Neural progenitor cell (in vitro differentiated cells): ENCODE measurements at regions not wholly inside any gene's neighbourhood (a gene's known extent, or its start where the extent isn't known, plus 50 kb on each side); places are given as distances from the start of the nearest gene placed in this dataset.
"Not testable (repeated sequence)": the region's sequence is repeated elsewhere in the genome, so short reads cannot be mapped to it uniquely, and the experiment has no call there.

ENCODE experiments used
- DNase-seq: peaks from one replicate; pipeline ENCODE4 v3.0.0-alpha.2; 2016; ENCODE audit warnings: low spot score
- H2AFZ ChIP-seq: fragments of 200-600 bp; sonication (generic); replicated peaks from 2 replicates; pipeline ENCODE4 v1.6.1; 2016; ENCODE audit warnings: antibody characterized with exemption
- H3F3A ChIP-seq: fragments of 200-600 bp; sonication (generic); 2 replicates; pipeline ENCODE4 v1.6.1; 2016; ENCODE audit warnings: antibody characterized with exemption, low read depth
- H3K27ac ChIP-seq: fragments of 200-600 bp; sonication (generic); 2 replicates; pipeline ENCODE4 v1.5.1; 2016; ENCODE audit warnings: mild to moderate bottlenecking
- H3K27me3 ChIP-seq: fragments of 200-600 bp; sonication (generic); 2 replicates; pipeline ENCODE4 v1.6.1; 2016; ENCODE audit warnings: mild to moderate bottlenecking, moderate library complexity
- H3K36me3 ChIP-seq: fragments of 200-600 bp; sonication (generic); 2 replicates; pipeline ENCODE4 v1.5.1; 2016
- H3K4me1 ChIP-seq: fragments of 200-600 bp; sonication (generic); 2 replicates; pipeline ENCODE4 v1.6.1; 2016; ENCODE audit warnings: mixed run types
- H3K4me2 ChIP-seq: fragments of 200-600 bp; sonication (generic); 2 replicates; pipeline ENCODE4 v1.6.1; 2016
- H3K4me3 ChIP-seq: fragments of 200-600 bp; sonication (generic); 2 replicates; pipeline ENCODE4 v1.5.1; 2016
- H3K79me2 ChIP-seq: fragments of 200-600 bp; sonication (generic); 2 replicates; pipeline ENCODE4 v1.6.1; 2016; ENCODE audit warnings: low read depth
- H3K9ac ChIP-seq: fragments of 200-600 bp; sonication (generic); 2 replicates; pipeline ENCODE4 v1.6.1; 2016
- H3K9me3 ChIP-seq: fragments of 200-600 bp; sonication (generic); 2 replicates; pipeline ENCODE4 v1.5.1; 2016; ENCODE audit warnings: low read depth
- H4K20me1 ChIP-seq: fragments of 200-600 bp; sonication (generic); 2 replicates; pipeline ENCODE4 v1.6.1; 2016; ENCODE audit warnings: low read depth
- H3K27ac Mint-ChIP-seq: 3 replicates; pipeline ENCODE4 v1.8.0; 2021; ENCODE audit warnings: mixed read lengths
- H3K27me3 Mint-ChIP-seq: 2 replicates; pipeline ENCODE4 v1.8.0; 2022; ENCODE audit warnings: low read depth, mild to moderate bottlenecking, inconsistent platforms, moderate library complexity, mixed read lengths; ENCODE audit not compliant: insufficient read depth
- H3K36me3 Mint-ChIP-seq: 3 replicates; pipeline ENCODE4 v1.8.0; 2021; ENCODE audit warnings: mixed read lengths
- H3K4me1 Mint-ChIP-seq: 3 replicates; pipeline ENCODE4 v1.8.0; 2021; ENCODE audit warnings: mixed read lengths
- H3K4me3 Mint-ChIP-seq: 3 replicates; pipeline ENCODE4 v1.8.0; 2021; ENCODE audit warnings: mild to moderate bottlenecking, moderate library complexity, mixed read lengths
- H3K9me3 Mint-ChIP-seq: 3 replicates; pipeline ENCODE4 v1.8.0; 2020; ENCODE audit warnings: mixed read lengths
- EZH2 ChIP-seq: fragments of 200-600 bp; sonication (generic); IDR thresholded peaks from 2 replicates; pipeline ENCODE4 v1.6.1; 2017; ENCODE audit warnings: antibody characterized with exemption, mild to moderate bottlenecking, moderate library complexity
- EZH2phosphoT487 ChIP-seq: fragments of 200-600 bp; sonication (generic); IDR thresholded peaks from 2 replicates; pipeline ENCODE4 v1.6.1; 2017; ENCODE audit warnings: antibody characterized with exemption
- TF ChIP-seq, protein P1 (sequence below): fragments of 200-600 bp; sonication (generic); IDR thresholded peaks from 2 replicates; pipeline ENCODE4 v1.5.1; 2017; ENCODE audit warnings: antibody characterized with exemption, mild to moderate bottlenecking

DNA sequence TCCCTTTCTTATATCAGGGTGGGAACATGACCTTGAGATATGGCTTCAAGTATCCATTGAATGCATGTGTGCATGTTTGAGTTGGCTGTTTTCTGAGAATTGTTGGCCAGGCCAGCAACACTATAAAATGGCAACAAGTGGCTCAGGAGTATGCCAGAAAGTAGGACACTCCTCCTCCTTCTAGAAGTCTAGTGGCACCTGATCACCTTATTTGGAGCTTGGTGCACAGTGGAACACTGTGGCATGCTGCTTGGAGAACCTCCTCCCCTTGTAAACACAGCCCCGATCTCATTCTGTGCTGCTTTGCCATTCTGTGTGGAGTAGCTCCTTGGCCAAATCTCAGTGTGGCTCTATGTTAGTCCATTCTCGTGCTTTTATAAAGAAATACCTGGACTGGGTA lies 114.8 kb upstream of the NDN start:
- H3K27me3 Mint-ChIP-seq, result peaks cover 6% of the 10 kb centered on the region
- Histone ChIP-seq H3K79me2 (no peaks in the 10 kb centered on the region), H3K4me1 (no peaks in the 10 kb centered on the region), H3K9ac (no peak overlapping the region), H3K36me3 (no peaks in the 10 kb centered on the region), H4K20me1 (no peaks in the 10 kb centered on the region), H3K4me2 (no peak overlapping the region), H3K9me3 (no peaks in the 10 kb centered on the region), H2AFZ (no peak overlapping the region), H3K27me3 (no peaks in the 10 kb centered on the region), H3K27ac (no peak overlapping the region), H3K4me3 (no peak overlapping the region), H3F3A (no peaks in the 10 kb centered on the region)
- peaks cover 16% of the 10 kb centered on the region for H3K4me1 Mint-ChIP-seq
- no peak overlapping the region for H3K27ac Mint-ChIP-seq
- peaks cover 64% of the 10 kb centered on the region for H3K9me3 Mint-ChIP-seq
- TF ChIP-seq EZH2, result no peak
- TF ChIP-seq EZH2phosphoT487, result no peak
- TF ChIP-seq, protein P1, sequence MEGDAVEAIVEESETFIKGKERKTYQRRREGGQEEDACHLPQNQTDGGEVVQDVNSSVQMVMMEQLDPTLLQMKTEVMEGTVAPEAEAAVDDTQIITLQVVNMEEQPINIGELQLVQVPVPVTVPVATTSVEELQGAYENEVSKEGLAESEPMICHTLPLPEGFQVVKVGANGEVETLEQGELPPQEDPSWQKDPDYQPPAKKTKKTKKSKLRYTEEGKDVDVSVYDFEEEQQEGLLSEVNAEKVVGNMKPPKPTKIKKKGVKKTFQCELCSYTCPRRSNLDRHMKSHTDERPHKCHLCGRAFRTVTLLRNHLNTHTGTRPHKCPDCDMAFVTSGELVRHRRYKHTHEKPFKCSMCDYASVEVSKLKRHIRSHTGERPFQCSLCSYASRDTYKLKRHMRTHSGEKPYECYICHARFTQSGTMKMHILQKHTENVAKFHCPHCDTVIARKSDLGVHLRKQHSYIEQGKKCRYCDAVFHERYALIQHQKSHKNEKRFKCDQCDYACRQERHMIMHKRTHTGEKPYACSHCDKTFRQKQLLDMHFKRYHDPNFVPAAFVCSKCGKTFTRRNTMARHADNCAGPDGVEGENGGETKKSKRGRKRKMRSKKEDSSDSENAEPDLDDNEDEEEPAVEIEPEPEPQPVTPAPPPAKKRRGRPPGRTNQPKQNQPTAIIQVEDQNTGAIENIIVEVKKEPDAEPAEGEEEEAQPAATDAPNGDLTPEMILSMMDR, result no peak
- H3K4me3 Mint-ChIP-seq, result no peak overlapping the region
- DNase-seq, result no peak
- peaks cover 9% of the 10 kb centered on the region for H3K36me3 Mint-ChIP-seq

DNA sequence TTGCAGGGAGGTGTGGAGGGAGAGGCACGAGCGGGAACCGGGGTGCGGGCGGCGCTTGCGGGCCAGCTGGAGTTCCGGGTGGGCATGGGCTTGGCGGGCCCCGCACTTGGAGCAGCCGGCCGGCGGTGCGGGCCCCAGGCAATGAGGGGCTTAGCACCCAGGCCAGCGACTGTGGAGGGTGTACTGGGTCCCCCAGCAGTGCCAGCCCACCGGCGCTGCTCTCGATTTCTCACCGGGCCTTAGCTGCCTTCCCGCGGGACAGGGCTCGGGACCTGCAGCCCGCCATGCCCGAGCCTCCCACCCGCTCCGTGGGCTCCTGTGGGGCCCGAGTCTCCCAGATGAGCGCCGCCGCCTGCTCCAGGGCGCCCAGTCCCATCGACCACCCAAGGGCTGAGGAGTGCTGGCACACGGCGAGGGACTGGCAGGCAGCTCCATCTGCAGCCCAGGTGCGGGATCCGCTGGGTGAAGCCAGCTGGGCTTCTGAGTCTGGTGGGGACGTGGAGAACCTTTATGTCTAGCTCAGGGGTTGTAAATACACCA lies 115.9 kb upstream of the NDN start:
- not testable (repeated sequence) for H3K27ac Mint-ChIP-seq, H3K9ac ChIP-seq, H3K27ac ChIP-seq, H2AFZ ChIP-seq, H3K36me3 Mint-ChIP-seq, H3K4me3 Mint-ChIP-seq, H3K9me3 ChIP-seq, H3F3A ChIP-seq, H3K4me3 ChIP-seq, H3K4me1 ChIP-seq, H3K36me3 ChIP-seq, H3K27me3 Mint-ChIP-seq, H3K4me1 Mint-ChIP-seq, DNase-seq, H3K4me2 ChIP-seq, H4K20me1 ChIP-seq, H3K79me2 ChIP-seq, H3K27me3 ChIP-seq
- peaks cover 63% of the 10 kb centered on the region for H3K9me3 Mint-ChIP-seq

DNA sequence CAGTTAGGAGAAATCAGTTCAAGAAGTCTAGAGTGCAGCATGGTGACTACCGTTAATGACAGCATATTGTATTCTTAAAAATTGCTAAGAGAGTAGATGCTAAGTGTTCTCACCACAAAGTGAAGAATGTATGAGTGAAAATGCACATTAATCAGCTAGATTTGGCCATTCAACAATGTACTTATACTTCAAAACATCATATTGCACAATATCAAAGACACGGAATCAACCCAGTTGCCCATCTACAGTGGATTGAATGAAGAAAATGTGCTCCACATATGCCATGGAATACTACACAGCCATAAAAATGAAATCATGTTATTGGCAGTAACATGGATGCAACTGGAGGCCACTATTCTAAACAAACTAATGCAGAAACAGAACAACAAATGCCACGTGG lies 119.9 kb upstream of the NDN start:
- Histone ChIP-seq H3K27me3 (no peaks in the 10 kb centered on the region), H3K4me3 (no peak overlapping the region), H3K4me2 (no peak overlapping the region), H3K9ac (no peak overlapping the region), H3K4me1 (no peaks in the 10 kb centered on the region), H3F3A (no peaks in the 10 kb centered on the region), H3K27ac (no peak overlapping the region), H3K9me3 (no peaks in the 10 kb centered on the region), H2AFZ (no peak overlapping the region), H4K20me1 (no peaks in the 10 kb centered on the region), H3K36me3 (no peaks in the 10 kb centered on the region), H3K79me2 (no peaks in the 10 kb centered on the region)
- Mint-ChIP-seq H3K9me3 (peaks cover 46% of the 10 kb centered on the region), H3K4me3 (no peak overlapping the region), H3K4me1 (no peaks in the 10 kb centered on the region), H3K27ac (no peak overlapping the region), H3K27me3 (peaks cover 6% of the 10 kb centered on the region), H3K36me3 (peaks cover 4% of the 10 kb centered on the region)
- TF ChIP-seq EZH2 (no peak), EZH2phosphoT487 (no peak)
- TF ChIP-seq, protein P1, result no peak
- no peak for DNase-seq

DNA sequence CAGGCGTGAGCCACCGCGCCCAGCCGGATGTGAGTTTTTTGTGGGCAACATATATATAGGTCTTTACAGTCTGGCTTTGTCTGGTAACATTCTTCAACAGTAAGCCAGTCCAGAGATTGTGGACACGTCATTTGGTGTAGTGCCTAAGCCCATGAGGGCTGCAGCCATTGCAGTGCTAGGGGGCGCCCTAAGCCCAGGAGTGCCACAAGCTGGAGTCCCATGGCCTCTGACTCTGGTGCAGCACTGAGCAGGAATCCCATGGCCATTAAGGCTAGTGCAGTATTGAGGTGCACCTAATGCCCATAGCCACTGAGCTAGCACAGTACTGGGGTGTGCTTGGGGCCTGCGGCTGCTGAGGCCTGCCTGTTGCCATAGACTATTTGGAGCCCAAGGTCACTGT lies 136.4 kb upstream of the NDN start:
- peak; percentile 62 for DNase-seq
- H3K4me1 ChIP-seq, result no peaks in the 10 kb centered on the region
- no peak overlapping the region for H3K4me3 ChIP-seq
- TF ChIP-seq, protein P1, result peak; percentile 52
- TF ChIP-seq EZH2, result no peak
- H3K4me1 Mint-ChIP-seq, result no peaks in the 10 kb centered on the region
- no peaks in the 10 kb centered on the region for H3K36me3 ChIP-seq
- no peak overlapping the region for H3K4me2 ChIP-seq
- no peak overlapping the region for H3K9ac ChIP-seq
- H3K27ac Mint-ChIP-seq, result no peak overlapping the region
- no peaks in the 10 kb centered on the region for H3K79me2 ChIP-seq
- H3K4me3 Mint-ChIP-seq, result no peak overlapping the region
- no peaks in the 10 kb centered on the region for H3K27me3 Mint-ChIP-seq
- no peak overlapping the region for H2AFZ ChIP-seq
- no peaks in the 10 kb centered on the region for H3K9me3 ChIP-seq
- no peaks in the 10 kb centered on the region for H3F3A ChIP-seq
- no peak overlapping the region for H3K27ac ChIP-seq
- peaks cover 2% of the 10 kb centered on the region for H3K36me3 Mint-ChIP-seq
- no peaks in the 10 kb centered on the region for H4K20me1 ChIP-seq
- peaks cover 19% of the 10 kb centered on the region for H3K9me3 Mint-ChIP-seq
- H3K27me3 ChIP-seq, result no peaks in the 10 kb centered on the region
